T-helper 2 cell treated with Interferon-gamma antibody and Interleukin-4, amounts not matched to agents 100 ng/mL and 5 ng/mL, for 36 hours (primary cell): ENCODE measurements at regions not wholly inside any gene's neighbourhood (a gene's known extent, or its start where the extent isn't known, plus 50 kb on each side); places are given as distances from the start of the nearest gene placed in this dataset.
"Not testable (repeated sequence)": the region's sequence is repeated elsewhere in the genome, so short reads cannot be mapped to it uniquely, and the experiment has no call there.

Experiments used
- intact Hi-C: fragments of 100-400 bp; cut with micrococcal nuclease; formaldehyde crosslinking; loops from one replicate; pipeline ENCODE4 v1.15.1; 2023

DNA sequence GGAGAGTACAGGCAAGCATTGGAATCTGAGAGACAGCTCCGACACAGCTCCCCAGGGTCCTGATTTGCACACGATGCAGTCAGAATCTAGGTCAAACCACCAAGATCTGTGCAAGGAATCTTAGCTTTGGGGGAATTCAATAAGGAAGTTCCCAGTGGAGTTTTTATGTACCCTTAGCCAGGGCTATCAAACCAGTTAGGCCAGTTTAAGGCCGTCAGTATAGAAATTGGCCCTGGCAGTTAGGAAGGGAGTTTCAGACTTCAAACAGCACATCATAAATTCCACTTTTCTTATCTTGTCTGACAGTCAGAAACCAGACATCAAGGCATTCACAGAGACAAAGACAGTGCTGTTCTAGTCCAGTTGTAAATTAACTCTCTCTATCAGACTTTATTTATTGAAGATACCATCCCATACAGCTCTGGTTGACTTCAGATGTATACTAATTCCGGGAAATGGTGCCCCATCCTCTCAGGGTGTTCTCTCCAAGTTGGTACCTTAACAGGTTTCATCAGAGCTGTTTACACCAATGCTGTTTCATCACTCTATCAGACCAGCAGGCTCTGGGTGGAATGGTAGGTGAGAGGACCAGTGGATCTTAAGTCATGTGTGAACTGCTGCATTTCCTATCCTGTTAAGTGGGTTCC is 157.5 kb upstream of the ATF7IP start:
- intact Hi-C loops, result no loop called here

DNA sequence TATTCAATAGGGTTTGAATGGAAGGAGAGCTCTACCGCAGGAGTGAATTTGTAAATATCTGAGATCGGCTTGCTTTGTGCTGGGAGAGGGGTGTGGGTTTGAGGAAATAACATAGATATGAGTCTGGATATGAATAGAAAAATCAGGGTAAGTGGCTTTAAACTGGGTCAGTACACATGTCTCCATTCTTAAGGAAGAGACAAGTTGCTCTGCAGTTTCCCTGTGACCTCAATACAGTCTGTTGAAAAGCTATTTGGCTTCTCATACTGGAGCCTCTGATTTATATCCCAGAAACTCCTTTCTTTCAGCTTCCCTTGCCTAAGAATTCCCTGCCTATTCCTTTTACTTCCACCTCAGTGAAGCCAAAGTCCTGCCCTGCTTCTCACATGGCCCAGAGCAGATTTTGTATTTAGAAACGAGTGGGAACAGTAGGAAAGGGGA is 153.5 kb upstream of the ATF7IP start:
- intact Hi-C loops, result no loop called here

DNA sequence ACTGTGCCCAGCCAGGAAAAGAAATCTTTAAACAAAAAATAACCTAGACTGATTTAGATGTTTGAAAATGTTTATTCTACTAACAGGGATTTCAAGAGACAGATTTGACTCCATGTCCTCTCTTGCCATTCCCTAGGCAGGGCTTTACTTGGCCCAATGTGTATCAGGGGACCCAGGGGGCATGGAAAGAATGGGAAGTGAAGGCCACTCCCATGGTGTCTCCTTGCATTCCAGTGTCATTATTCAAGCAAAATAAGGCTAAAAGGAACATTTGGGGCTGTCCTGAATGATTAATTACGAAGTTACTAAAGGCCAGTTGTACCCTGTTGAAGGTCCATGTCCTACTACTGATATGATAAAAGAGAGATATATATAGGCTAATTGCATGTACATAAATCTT is 151.9 kb upstream of the ATF7IP start:
- intact Hi-C loops, result no loop called here

DNA sequence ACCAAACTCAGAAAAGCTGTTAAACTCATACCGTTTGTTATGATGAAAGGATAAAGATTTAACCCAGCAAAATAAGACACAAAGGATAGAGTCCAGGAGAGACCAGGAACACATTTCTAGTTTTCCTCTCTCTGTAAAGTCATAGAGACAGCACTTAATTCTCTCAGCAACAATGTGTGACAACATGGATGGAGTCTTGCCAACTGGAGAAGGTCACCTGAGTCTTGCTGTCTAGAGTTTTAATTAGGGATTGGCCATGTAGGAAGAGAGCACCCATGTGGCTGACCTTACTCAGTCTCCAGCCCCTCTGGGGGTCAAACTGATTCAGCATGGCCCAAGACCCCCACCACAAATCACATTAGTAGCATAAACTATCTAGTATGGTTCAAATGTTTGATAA is 151.0 kb upstream of the ATF7IP start:
- intact Hi-C loops, result no loop called here

DNA sequence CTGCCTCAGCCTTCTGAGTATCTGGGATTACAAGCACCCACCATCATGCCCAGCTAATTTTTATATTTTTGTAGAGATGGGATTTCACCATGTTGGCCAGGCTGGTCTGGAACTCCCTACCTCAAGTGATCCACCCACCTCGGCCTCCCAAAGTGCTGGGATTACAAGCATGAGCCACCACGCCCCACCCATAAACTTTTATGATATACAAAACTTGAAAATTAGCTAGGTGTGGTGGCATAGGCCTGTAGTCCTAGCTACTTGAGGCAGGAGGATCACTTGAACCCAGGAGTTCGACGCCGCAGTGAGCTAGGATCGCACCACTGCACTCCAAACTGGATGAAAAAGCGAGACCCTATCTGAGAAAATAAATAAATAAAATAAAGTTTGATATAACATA is 149.5 kb upstream of the ATF7IP start:
- intact Hi-C loops, result not testable (repeated sequence)

DNA sequence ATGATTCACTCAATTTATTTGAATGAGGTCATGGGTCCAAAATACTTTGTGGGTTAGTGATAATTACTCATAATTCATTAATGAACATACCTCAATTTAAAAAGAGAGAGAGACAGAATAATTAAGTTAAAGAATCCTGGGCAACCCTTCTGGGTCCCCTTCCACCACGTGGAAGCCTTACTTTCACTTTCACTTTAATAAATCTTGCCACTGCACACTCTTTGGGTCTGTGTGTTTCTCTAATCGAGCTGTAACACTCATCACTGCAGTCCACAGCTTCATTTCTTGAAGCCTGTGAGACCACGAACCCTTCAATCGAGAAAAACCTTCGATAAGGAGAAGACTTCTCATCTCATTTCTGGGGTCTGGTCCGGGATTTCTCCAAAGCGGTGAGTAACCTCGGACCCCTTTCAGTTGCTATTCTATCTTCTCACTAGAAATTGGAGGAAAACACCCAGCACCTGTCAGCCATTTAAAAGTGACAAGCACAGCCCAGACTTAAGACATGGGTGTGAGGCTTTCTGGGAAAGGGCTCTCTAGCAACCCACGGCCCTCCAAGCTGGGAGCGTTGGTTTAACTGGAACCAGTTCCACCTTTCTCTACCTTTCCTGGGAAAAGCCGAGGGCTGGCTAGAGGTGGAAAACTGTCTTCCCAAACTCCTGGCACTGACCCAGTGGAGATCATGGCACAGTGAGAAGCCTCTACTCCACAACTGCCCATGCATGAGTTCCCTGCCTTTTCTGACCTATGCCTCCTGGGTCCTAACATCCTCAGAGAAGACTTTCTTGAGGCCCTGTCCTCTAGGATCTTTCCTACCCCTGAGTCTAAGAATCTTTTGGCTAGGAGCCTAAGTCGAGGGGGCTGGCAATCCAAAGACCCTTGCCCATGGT is 148.8 kb upstream of the ATF7IP start:
- intact Hi-C loops, result no loop called here

DNA sequence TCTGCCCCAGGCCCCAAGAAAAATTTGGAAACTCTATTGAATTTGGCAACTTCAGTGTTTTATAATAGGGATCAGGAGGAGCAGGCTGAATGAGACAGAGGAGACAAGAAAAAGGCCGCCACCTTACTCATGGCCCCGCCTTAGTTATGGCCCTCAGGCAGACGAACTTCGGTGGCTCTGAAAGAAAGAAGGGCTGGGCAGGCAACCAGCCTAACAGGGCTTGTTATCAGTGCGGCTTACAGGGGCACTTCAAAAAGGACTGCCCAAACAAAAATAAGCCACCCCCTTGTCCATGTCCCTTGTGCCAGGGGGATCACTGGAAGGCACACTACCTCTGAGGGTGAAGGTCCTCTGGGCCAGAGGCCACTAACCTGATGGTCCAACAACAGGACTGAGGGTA is 146.3 kb upstream of the ATF7IP start:
- intact Hi-C loops, result no loop called here

DNA sequence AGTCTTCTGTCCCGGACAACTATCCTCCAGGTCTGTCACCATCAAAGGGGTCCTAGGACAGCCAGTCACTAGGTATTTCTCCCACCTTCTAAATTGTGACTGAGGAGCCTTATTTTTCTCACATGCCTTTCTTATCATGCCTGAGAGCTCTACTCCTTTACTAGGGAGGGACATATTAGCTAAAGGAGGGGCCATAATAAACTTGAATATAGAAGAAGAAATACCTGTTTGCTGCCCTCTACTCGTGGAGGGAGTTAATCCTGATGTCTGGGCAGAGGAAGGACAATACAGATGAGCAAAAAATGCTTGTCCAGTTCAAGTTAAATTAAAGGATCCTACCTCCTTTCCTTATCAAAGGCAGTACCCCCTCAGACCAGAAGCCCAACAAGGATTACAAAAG is 145.8 kb upstream of the ATF7IP start:
- intact Hi-C loops, result not testable (repeated sequence)

DNA sequence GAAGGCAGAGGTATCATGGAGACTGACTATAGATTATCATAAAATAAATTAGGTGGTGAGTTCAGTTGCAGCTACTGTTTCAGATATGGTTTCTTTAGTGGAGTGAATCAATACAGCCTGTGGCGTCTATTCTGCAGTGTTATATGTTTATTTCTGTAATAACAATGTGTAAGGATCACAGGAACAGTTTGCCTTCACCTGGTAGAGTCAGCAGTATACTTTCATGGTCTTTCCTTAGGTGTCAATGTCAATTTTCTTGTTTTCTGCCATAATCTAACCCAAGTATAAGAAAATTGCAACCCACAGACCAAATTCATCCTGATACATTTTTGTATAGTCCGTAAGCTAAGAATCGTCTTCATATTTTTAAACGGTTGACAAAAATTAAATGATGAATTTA is 140.4 kb upstream of the ATF7IP start:
- intact Hi-C loops, result no loop called here

DNA sequence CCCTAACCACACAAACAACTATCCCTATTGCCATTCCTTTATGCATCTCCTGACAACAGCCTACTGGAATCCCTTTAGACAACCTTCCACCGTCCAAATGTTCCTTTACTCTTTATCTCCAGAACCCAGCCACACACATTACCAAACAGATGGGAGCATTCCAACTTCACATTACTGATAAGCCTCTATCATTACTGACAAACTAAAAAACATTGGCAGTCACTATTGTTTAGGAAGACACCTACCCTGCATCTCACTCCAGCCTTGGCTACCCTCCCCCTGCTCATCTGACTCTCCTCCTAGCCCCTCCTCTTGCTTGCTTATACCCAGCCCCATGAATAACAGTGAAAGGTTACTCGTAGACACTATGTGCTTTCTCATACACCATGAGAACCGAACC is 130.3 kb upstream of the ATF7IP start:
- intact Hi-C loops, result not testable (repeated sequence)

DNA sequence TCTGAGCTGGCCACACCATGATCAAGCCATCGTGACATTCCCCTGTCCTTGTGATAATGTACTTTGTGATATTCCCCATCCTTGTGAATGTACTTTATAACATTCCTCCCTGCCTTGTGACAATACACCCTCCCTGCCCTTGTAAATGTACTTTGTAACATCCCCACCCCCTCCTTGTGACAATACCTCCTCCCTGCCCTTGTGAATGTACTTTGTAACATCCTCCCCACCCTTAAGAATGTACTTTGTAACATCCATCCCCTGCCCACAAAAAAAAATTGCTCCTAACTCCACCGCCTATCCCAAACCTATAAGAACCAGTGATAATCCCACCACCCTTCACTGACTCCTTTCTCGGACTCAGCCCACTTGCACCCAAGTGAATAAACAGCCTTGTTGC is 128.8 kb upstream of the ATF7IP start:
- intact Hi-C loops, result not testable (repeated sequence)

DNA sequence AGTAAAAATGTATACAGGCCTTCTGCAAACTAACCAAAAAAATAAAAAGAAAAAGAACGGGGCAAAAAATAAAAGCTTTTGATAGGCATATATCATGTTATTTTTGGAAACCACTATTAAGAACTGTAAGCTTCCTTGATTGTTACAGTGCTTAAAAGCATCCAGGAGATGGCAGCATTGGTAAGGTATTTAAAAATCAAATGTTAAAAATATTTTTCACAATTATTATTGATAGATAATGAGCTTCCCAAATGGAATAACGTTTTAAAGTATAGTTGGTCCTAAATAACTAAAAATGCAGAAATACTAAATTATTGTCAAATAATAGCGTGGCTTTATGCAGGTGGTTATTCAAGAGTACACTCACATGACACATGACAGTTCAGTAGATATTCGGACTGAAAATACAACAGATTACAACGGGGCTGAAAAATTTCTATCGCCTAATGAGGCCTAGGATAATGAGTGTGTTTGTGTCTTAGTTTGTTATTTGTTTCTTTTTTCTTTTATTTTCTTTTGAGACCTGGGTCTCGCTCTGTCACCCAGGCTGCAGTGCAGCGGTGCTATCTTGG is 127.2 kb upstream of the ATF7IP start:
- intact Hi-C loops, result loop anchor here (1.0 kb wide), 6 partner anchors 127 to 479 kb away; partner anchors contain the start of gene ATF7IP

DNA sequence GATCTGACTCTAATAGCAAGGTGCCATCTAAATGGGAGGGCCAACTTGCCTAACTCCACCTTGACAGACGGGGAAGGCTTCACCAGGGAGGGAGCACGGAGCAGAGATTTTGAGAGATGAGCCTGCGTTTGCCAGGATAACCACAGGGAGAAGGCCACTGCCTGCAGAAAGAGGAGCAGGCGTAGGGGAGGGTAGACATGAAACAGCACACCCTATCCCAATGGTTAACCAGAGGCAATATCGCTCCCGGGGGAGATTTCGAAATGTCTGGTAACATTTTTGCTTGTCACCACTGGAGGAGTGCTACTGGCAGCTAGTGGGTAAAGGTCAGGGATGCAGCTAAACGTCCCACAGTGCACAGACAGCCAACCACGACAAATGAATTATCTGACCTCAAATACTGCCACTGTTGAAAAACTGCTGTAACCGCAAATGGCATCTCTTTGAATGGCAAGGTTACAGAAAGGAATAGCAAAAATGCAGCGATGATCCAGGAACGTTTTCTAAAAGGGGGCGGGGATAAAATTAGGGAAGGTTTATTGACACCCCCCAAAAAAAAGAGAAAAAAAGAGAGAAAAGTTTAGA is 126.0 kb upstream of the ATF7IP start:
- intact Hi-C loops, result no loop called here

DNA sequence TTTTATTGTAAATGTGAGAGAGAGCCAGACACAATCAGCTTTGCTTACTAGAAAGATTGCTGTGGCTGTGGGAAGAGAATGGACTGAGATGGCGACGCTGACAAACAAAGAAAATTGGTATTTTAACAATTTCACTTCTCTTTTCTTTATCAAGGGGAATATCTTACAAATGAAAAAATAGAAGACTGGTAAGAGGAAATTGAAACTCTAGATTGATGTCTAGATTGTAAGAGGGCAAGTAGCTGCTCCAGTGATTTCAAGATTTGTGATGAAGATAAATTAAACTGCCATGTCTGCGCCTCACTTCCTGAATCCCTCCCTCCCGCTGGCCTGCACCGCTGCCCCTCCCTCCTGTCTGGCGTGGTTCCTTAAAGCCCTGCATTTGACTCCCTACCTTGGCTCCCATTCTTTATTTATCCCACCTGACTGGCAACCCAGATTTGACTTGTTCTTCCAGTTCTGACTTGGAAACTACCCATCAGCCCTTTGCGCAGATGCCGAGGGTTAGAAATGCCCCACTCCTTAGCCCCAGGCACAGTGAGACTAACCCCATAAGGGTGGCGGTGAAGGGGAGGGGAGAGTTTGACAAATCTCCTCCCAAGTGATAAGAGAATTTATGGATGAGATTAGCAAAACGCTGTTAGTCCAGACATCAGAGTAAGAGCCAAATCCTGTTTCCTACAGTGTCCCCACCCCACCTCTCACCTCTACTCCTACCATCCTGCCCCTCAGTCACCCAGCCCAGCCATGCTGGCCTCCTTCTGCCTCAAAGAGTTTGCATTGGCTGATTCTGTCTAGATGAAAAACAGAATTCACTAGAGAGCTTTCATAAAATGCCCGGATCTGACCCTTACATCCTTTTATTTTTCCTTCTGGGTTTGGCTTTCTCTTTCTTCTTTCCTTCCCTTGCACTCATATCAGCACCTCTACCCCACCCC is 125.3 kb upstream of the ATF7IP start:
- intact Hi-C loops, result loop anchor here (1.0 kb wide), 1 partner anchor 16 kb away; no protein-coding TSS in a partner anchor

DNA sequence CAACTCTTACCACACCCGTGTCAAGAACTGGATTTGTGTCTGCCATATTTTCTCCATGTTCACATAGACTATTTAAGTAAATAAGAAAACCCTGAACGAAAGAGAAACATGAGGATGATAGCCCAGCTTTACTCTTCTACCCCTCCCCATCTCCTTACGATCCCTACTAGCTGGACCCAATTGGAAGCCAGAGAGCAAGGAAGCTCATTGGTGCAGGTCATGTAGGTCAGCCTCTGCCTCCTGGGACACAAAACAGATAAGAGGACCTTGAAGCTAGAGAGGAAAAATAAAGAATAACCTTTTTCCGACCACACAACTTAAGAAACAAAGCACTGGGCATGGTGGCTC is 124.6 kb upstream of the ATF7IP start:
- intact Hi-C loops, result loop anchor here (1.0 kb wide), 1 partner anchor 15 kb away; no protein-coding TSS in a partner anchor

DNA sequence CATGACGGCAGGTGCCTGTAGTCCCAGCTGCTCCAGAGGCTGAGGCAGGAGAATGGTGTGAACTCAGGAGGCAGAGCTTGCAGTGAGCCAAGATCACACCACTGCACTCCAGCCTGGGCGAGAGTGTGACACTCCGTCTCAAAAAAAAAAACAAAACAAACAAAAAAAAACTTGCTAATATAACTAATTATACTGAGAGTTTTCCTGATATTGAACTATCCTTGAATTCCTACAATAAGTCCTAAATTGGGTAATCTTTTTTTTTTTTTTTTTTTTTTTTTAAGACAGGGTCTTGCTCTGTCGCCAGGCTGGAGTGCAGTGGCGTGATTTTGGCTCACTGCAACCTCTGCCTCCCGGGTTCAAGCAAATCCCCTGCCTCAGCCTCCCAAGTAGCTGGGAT is 122.7 kb upstream of the ATF7IP start:
- intact Hi-C loops, result not testable (repeated sequence)

DNA sequence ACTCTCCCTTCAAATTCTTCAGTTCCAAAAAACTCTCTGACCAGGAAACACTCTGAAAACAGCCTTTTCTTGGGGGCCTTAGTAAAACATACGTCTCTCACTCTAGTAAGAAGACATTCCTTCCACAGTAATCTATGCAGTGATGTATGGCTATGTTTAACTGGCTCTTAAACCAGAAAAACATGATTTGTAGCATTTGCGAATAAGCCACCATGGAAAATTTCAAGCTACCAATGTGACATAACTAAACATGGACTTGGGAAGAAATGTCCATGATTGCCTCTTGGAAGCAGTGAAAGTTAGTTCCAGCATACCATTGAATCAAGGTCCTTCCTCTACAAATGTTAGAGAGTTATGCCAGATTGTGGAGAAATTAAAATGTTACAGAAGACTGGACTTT is 121.5 kb upstream of the ATF7IP start:
- intact Hi-C loops, result no loop called here

DNA sequence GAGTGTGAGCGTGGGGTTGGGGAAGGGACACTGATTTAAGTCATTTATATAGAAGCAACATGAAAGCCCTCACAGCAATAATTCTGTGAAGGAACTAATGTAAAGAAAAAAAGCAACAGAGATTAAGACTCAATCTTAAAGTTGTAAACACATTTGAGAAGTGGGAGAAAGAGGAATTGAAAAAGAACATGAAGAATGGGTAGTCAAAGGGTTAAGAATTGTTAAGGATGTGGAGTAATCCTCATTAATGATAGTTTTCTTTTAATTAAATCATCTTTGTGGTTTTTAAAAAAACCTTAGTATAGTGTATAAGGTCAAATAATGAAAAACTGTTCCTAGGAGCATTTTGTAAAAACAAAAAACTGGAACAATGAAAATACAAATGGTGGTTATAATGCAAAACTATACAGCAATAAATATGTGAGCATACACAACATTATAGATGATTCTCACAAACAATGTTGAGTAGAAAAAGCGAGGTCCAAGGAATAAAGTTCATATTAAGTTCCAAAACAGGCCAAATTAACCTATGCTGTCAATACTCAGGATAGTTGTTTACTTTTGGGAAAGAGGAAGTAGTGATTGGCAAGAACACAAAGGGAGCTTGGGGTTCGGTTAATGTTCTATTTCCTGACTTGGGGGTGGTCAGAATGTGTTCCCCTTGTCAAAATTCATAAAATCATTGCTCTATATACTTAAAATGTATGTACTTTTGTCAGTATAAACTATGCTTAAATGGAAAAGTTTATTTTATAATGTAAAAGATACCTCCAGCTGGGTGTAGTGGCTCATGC is 120.4 kb upstream of the ATF7IP start:
- intact Hi-C loops, result no loop called here

DNA sequence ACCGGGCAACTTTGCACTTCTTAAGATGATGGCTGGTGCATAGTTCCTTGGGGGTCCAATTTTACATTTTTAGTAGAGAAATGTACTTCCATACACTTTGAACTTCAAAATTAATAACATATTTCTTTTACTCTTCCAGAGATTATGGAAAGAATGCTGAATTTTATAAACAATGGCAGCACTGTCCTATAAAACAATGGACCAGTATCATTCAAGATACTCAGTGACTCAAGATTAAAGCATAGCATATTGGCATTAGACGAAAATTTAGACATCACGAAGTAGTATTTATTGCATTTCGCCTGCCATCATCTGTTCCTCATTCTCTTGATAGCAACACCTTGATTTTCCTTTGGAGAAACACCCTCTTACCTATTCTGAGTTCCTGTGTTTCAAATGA is 118.3 kb upstream of the ATF7IP start:
- intact Hi-C loops, result no loop called here

DNA sequence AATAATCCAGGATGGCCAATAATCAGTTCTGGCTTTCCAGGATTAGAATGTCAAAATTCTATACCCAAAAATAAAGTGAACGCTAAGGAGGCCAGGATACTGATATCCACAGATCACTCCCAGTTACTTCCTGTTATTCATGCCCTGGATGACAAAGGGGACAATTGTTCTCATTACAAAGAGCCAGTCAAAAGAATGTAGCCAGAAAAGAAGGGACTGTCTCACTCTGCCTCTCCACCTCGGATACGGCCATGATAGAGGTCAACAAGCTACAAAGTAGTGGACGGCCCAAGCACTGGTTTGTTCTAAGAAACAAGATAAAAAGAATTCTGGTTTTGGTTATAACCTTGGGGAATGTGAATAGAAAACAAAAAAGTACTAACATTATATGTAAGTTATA is 116.1 kb upstream of the ATF7IP start:
- intact Hi-C loops, result no loop called here
